K562 (cell line): ENCODE measurements at regions not wholly inside any gene's neighbourhood (a gene's known extent, or its start where the extent isn't known, plus 50 kb on each side); places are given as distances from the start of the nearest gene placed in this dataset.

ENCODE experiments used
- ATAC-seq: fragments of 200-7000 bp; cut with Tn5 transposase; 3 replicates; pipeline ENCODE4 v1.9.1; 2020; ENCODE audit warnings: moderate library complexity
- BruUV-seq: library from RNA; stranded (reverse); fragments of 400-500 nt; replicated peaks from 2 replicates; lab custom pipeline; 2021; lab: Mats Ljungman, UMichigan
- CTCF ChIA-PET: fragments of 300-600 bp; formaldehyde crosslinking; extraction: SDS; loops from one replicate; lab custom pipeline; 2021; ENCODE audit warnings: low intra/inter-chr PET ratio; lab: Yijun Ruan, JAX
- POLR2A ChIA-PET: fragments of 300-600, 350-650 bp; sonication (Branson Sonifier 250); formaldehyde crosslinking; extraction: SDS; loops from one replicate; lab custom pipeline; 2021; ENCODE audit warnings: antibody characterized with exemption, inconsistent platforms; lab: Yijun Ruan, JAX
- DNase-seq, 4 experiments: peaks; one replicate each; pipeline versions ENCODE4 v3.0.0 to v3.0.0-alpha.2; 2011 to 2018; ENCODE audit warnings: low spot score in 3 of 4, mixed read lengths in 3 of 4; ENCODE audit errors: extremely low read depth in 1 of 4
- FAIRE-seq: peaks from 2 replicates; lab custom pipeline; 2011; peaks lifted over from hg19 to GRCh38; lab: Jason Lieb, UNC
- H2AFZ ChIP-seq: 2 replicates; pipeline ENCODE4 v1.6.0; 2011; ENCODE audit warnings: low read depth, low read length, control low read depth, inconsistent platforms
- H3K27ac ChIP-seq: fragments of 200-600 bp; 3 replicates; pipeline ENCODE4 v1.8.0; 2011; ENCODE audit warnings: low read depth, mild to moderate bottlenecking, control low read depth, inconsistent platforms, low read length, moderate library complexity, mixed read lengths; ENCODE audit errors: extremely low read depth
- H3K27me3 ChIP-seq, 2 experiments: fragments of 300-600 bp in 1 of 2; 2 replicates in 1 of 2; 3 replicates in 1 of 2; pipeline versions ENCODE4 v1.6.0 to v1.8.0; 2011; ENCODE audit warnings: inconsistent platforms in 2 of 2, low read length in 2 of 2, mild to moderate bottlenecking in 1 of 2, mixed read lengths in 1 of 2, moderate library complexity in 1 of 2; ENCODE audit not compliant: control insufficient read depth in 2 of 2, insufficient read depth in 2 of 2
- H3K36me3 ChIP-seq: fragments of 300-600 bp; 3 replicates; pipeline ENCODE4 v1.8.0; 2011; ENCODE audit warnings: mild to moderate bottlenecking, low read length, inconsistent platforms; ENCODE audit not compliant: control insufficient read depth, insufficient read depth
- H3K4me1 ChIP-seq, 2 experiments: fragments of 200-600 bp in 1 of 2; replicated peaks in 1 of 2; 2 replicates in 1 of 2; 3 replicates in 1 of 2; pipeline versions ENCODE4 v1.5.1 to v1.8.0; 2011; ENCODE audit warnings: inconsistent platforms in 2 of 2, low read length in 2 of 2, mild to moderate bottlenecking in 1 of 2, mixed read lengths in 1 of 2, moderate library complexity in 1 of 2; ENCODE audit not compliant: control insufficient read depth in 2 of 2, insufficient read depth in 2 of 2
- H3K4me2 ChIP-seq: 2 replicates; pipeline ENCODE4 v1.6.1; 2011; ENCODE audit warnings: low read length, control low read depth, inconsistent platforms, mixed read lengths; ENCODE audit not compliant: insufficient read depth
- H3K4me3 ChIP-seq: fragments of 200-600 bp; sonication (generic), shearing (Covaris generic); 2 replicates; pipeline ENCODE4 v1.5.1; 2016; ENCODE audit warnings: control low read depth, inconsistent platforms
- H3K79me2 ChIP-seq: fragments of 200-600 bp; 3 replicates; pipeline ENCODE4 v1.8.0; 2011; ENCODE audit warnings: low read length, inconsistent platforms; ENCODE audit not compliant: control insufficient read depth, insufficient read depth
- H3K9ac ChIP-seq, 2 experiments: 2 replicates each; pipeline versions ENCODE4 v1.6.0 to v1.6.1; 2011; ENCODE audit warnings: low read depth in 2 of 2, low read length in 2 of 2, control low read depth in 1 of 2, inconsistent platforms in 1 of 2, mild to moderate bottlenecking in 1 of 2, mixed read lengths in 1 of 2; ENCODE audit not compliant: insufficient read depth in 1 of 2
- H3K9me1 ChIP-seq: one replicate; pipeline ENCODE4 v1.6.0; 2011; ENCODE audit warnings: inconsistent platforms, mild to moderate bottlenecking, low read length, moderate library complexity; ENCODE audit not compliant: control insufficient read depth, insufficient read depth
- H3K9me3 ChIP-seq: replicated peaks from 2 replicates; pipeline ENCODE4 v1.5.1; 2011; ENCODE audit warnings: low read depth, low read length, inconsistent platforms; ENCODE audit not compliant: control insufficient read depth, insufficient read depth
- H4K20me1 ChIP-seq: replicated peaks from 2 replicates; pipeline ENCODE4 v1.6.1; 2011; ENCODE audit warnings: low read length, inconsistent platforms, mixed read lengths; ENCODE audit not compliant: control insufficient read depth, insufficient read depth
- KAT8 ChIP-seq: fragments of 450-650 bp; IDR thresholded peaks from 2 replicates; pipeline ENCODE4 v1.6.1; 2016; ENCODE audit warnings: low read depth, mild to moderate bottlenecking
- MYC ChIP-seq, 2 experiments: fragments of 250-450 bp in 1 of 2; sonication (Bioruptor Pico) in 1 of 2; IDR thresholded peaks; 2 replicates each; pipeline versions ENCODE4 v1.5.1 to v1.6.1; 2012 to 2021; ENCODE audit warnings: low read depth in 2 of 2, borderline replicate concordance in 1 of 2, improper control_type of control experiment in 1 of 2, low read length in 1 of 2, mild to moderate bottlenecking in 1 of 2, moderate library complexity in 1 of 2
- NFRKB ChIP-seq: fragments of 450-650 bp; IDR thresholded peaks from 2 replicates; pipeline ENCODE4 v1.6.1; 2016; ENCODE audit warnings: low read depth
- RBM39 ChIP-seq: fragments of 200-400 bp; formaldehyde crosslinking; optimal IDR thresholded peaks from 2 replicates; pipeline ENCODE3; 2018; ENCODE audit warnings: low read depth, low read length
- REST ChIP-seq, 2 experiments: fragments of 450-650 bp; formaldehyde crosslinking in 1 of 2; IDR thresholded peaks; 2 replicates each; pipeline versions ENCODE4 v1.4.0 to v1.6.1; 2014 to 2020; ENCODE audit warnings: mild to moderate bottlenecking in 2 of 2, borderline replicate concordance in 1 of 2, low read depth in 1 of 2
- TEAD2 ChIP-seq: fragments of 450-650 bp; IDR thresholded peaks from 2 replicates; pipeline ENCODE4 v1.6.1; 2016; ENCODE audit warnings: missing genetic modification characterization, control low read depth, missing compliant biosample characterization
- ZNF511 ChIP-seq: sonication (generic); formaldehyde crosslinking; IDR thresholded peaks from 2 replicates; pipeline ENCODE4 v1.8.0; 2022; ENCODE audit warnings: mild to moderate bottlenecking, missing genetic modification reagents
- ZNF830 ChIP-seq: fragments of 250-450 bp; sonication (Bioruptor Pico); IDR thresholded peaks from 2 replicates; pipeline ENCODE4 v1.5.0; 2021; ENCODE audit warnings: mild to moderate bottlenecking
- WGBS: fragments of 100-300 bp; shearing (Covaris generic); methylation state at CpG from one replicate; pipeline ENCODE4 v1.1.6; 2016; ENCODE audit warnings: low coverage, mixed read lengths; ENCODE audit not compliant: insufficient coverage; ENCODE audit errors: missing lambda C conversion rate; 5-methylcytosine and 5-hydroxymethylcytosine counted together
- in situ Hi-C: fragments of 300-500 bp; cut with MboI; formaldehyde crosslinking; loops from 4 replicates; pipeline ENCODE4 v1.15.0; 2018; ENCODE audit warnings: inconsistent platforms, mixed read lengths
- intact Hi-C: fragments of 100-400 bp; cut with micrococcal nuclease; formaldehyde crosslinking; loops from 2 replicates; pipeline ENCODE4 v1.14.2; 2022

GRCh38 chr2:191515551-191515950, 162.4 kb upstream of the NABP1 start:
- no peak overlapping the region for H3K9ac ChIP-seq
- 2% methylated on average over 3 of the region's 3 CpGs for WGBS
- H3K27me3 ChIP-seq, result no peaks in the 10 kb centered on the region
- intact Hi-C loops, result no loop called here
- H3K4me2 ChIP-seq, result no peak overlapping the region
- BruUV-seq, result no TSS peak
- no peak overlapping the region for H3K27ac ChIP-seq
- ATAC-seq (no peak), DNase-seq (no peak), FAIRE-seq (no peak)
- no peaks in the 10 kb centered on the region for H3K9me3 ChIP-seq
- no peaks in the 10 kb centered on the region for H3K79me2 ChIP-seq
- no peak overlapping the region for H2AFZ ChIP-seq
- POLR2A ChIA-PET, result no interaction called here
- in situ Hi-C loops, result loop anchor here (25.0 kb wide), 1 partner anchor 303 kb away; no protein-coding TSS in a partner anchor
- no peaks in the 10 kb centered on the region for H4K20me1 ChIP-seq
- H3K4me1 ChIP-seq, result no peaks in the 10 kb centered on the region
- CTCF ChIA-PET, result no interaction called here
- no peak overlapping the region for H3K4me3 ChIP-seq
- no peaks in the 10 kb centered on the region for H3K9me1 ChIP-seq
- no peaks in the 10 kb centered on the region for H3K36me3 ChIP-seq
- no peak for TF ChIP-seq ZNF830 (CRISPR knock-in tag)
- no peak for TF ChIP-seq ZNF511 (CRISPR knock-in tag)
- no peak for TF ChIP-seq MYC (IDR thresholded peaks at IDR 0.05; ENCODE audit: low read depth, low read length)
- TF ChIP-seq MYC (CRISPR knock-in tag; IDR thresholded peaks at IDR 0.05; ENCODE audit: borderline replicate concordance, low read depth), result no peak
- TF ChIP-seq RBM39, result no peak
- TF ChIP-seq REST (IDR thresholded peaks at IDR 0.05; ENCODE audit: borderline replicate concordance), result no peak
- no peak for TF ChIP-seq REST (CRISPR knock-in tag; IDR thresholded peaks at IDR 0.05; ENCODE audit: low read depth)
- TF ChIP-seq NFRKB, result no peak
- TF ChIP-seq TEAD2 (tag), result no peak
- TF ChIP-seq KAT8, result no peak
